CD14-positive monocyte (primary cell): ENCODE measurements at regions not wholly inside any gene's neighbourhood (a gene's known extent, or its start where the extent isn't known, plus 50 kb on each side); places are given as distances from the start of the nearest gene placed in this dataset.

Experiments used
- DNase-seq, 3 donors: peaks; one replicate each; pipeline ENCODE4 v3.0.0-alpha.2; 2011 to 2022
- H2AFZ ChIP-seq: 2 replicates; pipeline ENCODE4 v1.6.0; 2012; ENCODE audit warnings: mild to moderate bottlenecking, low read depth, low read length, inconsistent platforms; ENCODE audit not compliant: insufficient read depth, poor library complexity, severe bottlenecking
- H3K27ac ChIP-seq, 2 donors: 1 replicate in 1 of 2; 2 replicates in 1 of 2; pipeline ENCODE4 v1.5.1; 2012 to 2013; ENCODE audit warnings: low read length in 2 of 2, control low read depth in 1 of 2, inconsistent platforms in 1 of 2, low read depth in 1 of 2, mild to moderate bottlenecking in 1 of 2
- H3K27me3 ChIP-seq, 2 donors: one replicate each; pipeline versions ENCODE4 v1.6.0 to v1.6.1; 2011 to 2013; ENCODE audit warnings: low read length in 2 of 2; ENCODE audit not compliant: control insufficient read depth in 2 of 2, insufficient read depth in 2 of 2
- H3K36me3 ChIP-seq, 2 donors: replicated peaks in 1 of 2; 1 replicate in 1 of 2; 2 replicates in 1 of 2; pipeline versions ENCODE4 v1.5.1 to v1.6.1; 2012 to 2013; ENCODE audit warnings: low read length in 2 of 2, control low read depth in 1 of 2, inconsistent platforms in 1 of 2, mild to moderate bottlenecking in 1 of 2; ENCODE audit not compliant: insufficient read depth in 2 of 2, control insufficient read depth in 1 of 2
- H3K4me1 ChIP-seq, 2 donors: 1 replicate in 1 of 2; 2 replicates in 1 of 2; pipeline versions ENCODE4 v1.5.1 to v1.6.1; 2012 to 2013; ENCODE audit warnings: low read length in 2 of 2, control low read depth in 1 of 2, inconsistent platforms in 1 of 2, mild to moderate bottlenecking in 1 of 2, moderate library complexity in 1 of 2; ENCODE audit not compliant: insufficient read depth in 2 of 2, control insufficient read depth in 1 of 2
- H3K4me2 ChIP-seq: replicated peaks from 2 replicates; pipeline ENCODE3; 2012; ENCODE audit warnings: low read length, moderate library complexity, mild to moderate bottlenecking; ENCODE audit not compliant: poor library complexity, severe bottlenecking; ENCODE audit errors: extremely low read depth
- H3K4me3 ChIP-seq, 3 experiments: fragments of 200-600 bp in 1 of 3; sonication (generic) in 1 of 3; replicated peaks in 1 of 3; 1 replicate in 2 of 3; 2 replicates in 1 of 3; pipeline ENCODE4 v1.5.1; 2011 to 2013; ENCODE audit warnings: low read length in 3 of 3, mild to moderate bottlenecking in 3 of 3, control low read depth in 2 of 3, low read depth in 2 of 3, inconsistent platforms in 1 of 3, moderate library complexity in 1 of 3
- H3K79me2 ChIP-seq: 2 replicates; pipeline ENCODE4 v1.6.0; 2012; ENCODE audit warnings: mild to moderate bottlenecking, control low read depth, inconsistent platforms, low read length, moderate library complexity; ENCODE audit not compliant: insufficient read depth
- H3K9ac ChIP-seq: 2 replicates; pipeline ENCODE4 v1.6.0; 2017; ENCODE audit warnings: low read length, mild to moderate bottlenecking; ENCODE audit not compliant: insufficient read depth, poor library complexity, severe bottlenecking
- H3K9me3 ChIP-seq, 2 donors: replicated peaks in 1 of 2; 1 replicate in 1 of 2; 2 replicates in 1 of 2; pipeline versions ENCODE4 v1.5.1 to v1.6.1; 2012 to 2013; ENCODE audit warnings: low read length in 2 of 2, control low read depth in 1 of 2; ENCODE audit not compliant: control insufficient read depth in 1 of 2, insufficient read depth in 1 of 2
- H4K20me1 ChIP-seq: 2 replicates; pipeline ENCODE4 v1.6.0; 2012; ENCODE audit warnings: mild to moderate bottlenecking, low read length, control low read depth, moderate library complexity; ENCODE audit not compliant: insufficient read depth
- H3K27ac Mint-ChIP-seq, 7 donors: one replicate each; pipeline ENCODE4 v1.8.0; 2020; ENCODE audit warnings: mild to moderate bottlenecking in 7 of 7, mixed read lengths in 7 of 7, moderate library complexity in 6 of 7, inconsistent platforms in 2 of 7
- H3K27me3 Mint-ChIP-seq, 3 donors: one replicate each; pipeline ENCODE4 v1.8.0; 2021 to 2022; ENCODE audit warnings: low read depth in 3 of 3, mild to moderate bottlenecking in 3 of 3, mixed read lengths in 3 of 3, moderate library complexity in 3 of 3, inconsistent platforms in 1 of 3
- H3K36me3 Mint-ChIP-seq, 2 donors: one replicate each; pipeline ENCODE4 v1.8.0; 2020; ENCODE audit warnings: mixed read lengths in 2 of 2, inconsistent platforms in 1 of 2, mild to moderate bottlenecking in 1 of 2
- H3K4me1 Mint-ChIP-seq: one replicate; pipeline ENCODE4 v1.8.0; 2020; ENCODE audit warnings: mild to moderate bottlenecking, mixed read lengths
- H3K4me3 Mint-ChIP-seq, 2 donors: one replicate each; pipeline ENCODE4 v1.8.0; 2020; ENCODE audit warnings: mild to moderate bottlenecking in 2 of 2, mixed read lengths in 2 of 2, moderate library complexity in 1 of 2
- H3K9me3 Mint-ChIP-seq, 7 donors: one replicate each; pipeline ENCODE4 v1.8.0; 2020 to 2022; ENCODE audit warnings: mixed read lengths in 7 of 7, mild to moderate bottlenecking in 6 of 7, moderate library complexity in 6 of 7, inconsistent platforms in 2 of 7
- CTCF ChIP-seq: fragments of 200-600 bp; IDR thresholded peaks from one replicate; pipeline ENCODE4 v1.8.0; 2022; ENCODE audit warnings: antibody characterized with exemption, mild to moderate bottlenecking
- WGBS: methylation state at CpG from one replicate; pipeline ENCODE4 v1.1.5; 2013; ENCODE audit warnings: missing lambda C conversion rate; ENCODE audit not compliant: insufficient coverage; 5-methylcytosine and 5-hydroxymethylcytosine counted together
- intact Hi-C, 2 donors: fragments of 100-400 bp; cut with micrococcal nuclease; formaldehyde crosslinking; loops; one replicate each; pipeline versions ENCODE4 v1.15.0 to v1.15.1; 2023

- no peak for TF ChIP-seq CTCF
- no CpG with 5 or more reads among the region's 2 CpGs for WGBS
- no peaks in the 10 kb centered on the region for H3K36me3 Mint-ChIP-seq
Observed at GRCh38 chr6:112459758-112460304, 112.7 kb downstream of the RFPL4B start.

GRCh38 chr6:112464901-112465665 is 118.0 kb downstream of the RFPL4B start:
- H3K4me2 ChIP-seq = no peak overlapping the region
- no peak overlapping the region for H2AFZ ChIP-seq
- no peak for TF ChIP-seq CTCF
- WGBS = 87% methylated on average over 6 of the region's 8 CpGs
- H3K4me3 Mint-ChIP-seq = no peak overlapping the region
- no peak overlapping the region for H3K9ac ChIP-seq
- H3K36me3 ChIP-seq = no peaks in the 10 kb centered on the region
- no peaks in the 10 kb centered on the region for H3K9me3 ChIP-seq
- no peaks in the 10 kb centered on the region for H3K36me3 Mint-ChIP-seq
- no peak for DNase-seq
- no peaks in the 10 kb centered on the region for H3K27me3 Mint-ChIP-seq
- no peak overlapping the region for H3K27ac Mint-ChIP-seq
- H3K4me3 ChIP-seq = no peak overlapping the region
- H3K79me2 ChIP-seq = no peaks in the 10 kb centered on the region
- H3K9me3 Mint-ChIP-seq = peaks cover 0 to 3% (median 2%) of the 10 kb centered on the region in 7 donors
- no peak overlapping the region for H3K27ac ChIP-seq
- no peaks in the 10 kb centered on the region for H3K4me1 Mint-ChIP-seq
- no peaks in the 10 kb centered on the region for H4K20me1 ChIP-seq
- no peaks in the 10 kb centered on the region for H3K4me1 ChIP-seq
- H3K27me3 ChIP-seq = no peaks in the 10 kb centered on the region
- intact Hi-C loops = no loop called here

More at GRCh38 chr6:112459758-112460304, 112.7 kb downstream of the RFPL4B start:
- Histone ChIP-seq H2AFZ (no peak overlapping the region), H3K4me1 (no peaks in the 10 kb centered on the region), H3K4me2 (no peak overlapping the region), H3K4me3 (no peak overlapping the region), H3K79me2 (no peaks in the 10 kb centered on the region), H4K20me1 (no peaks in the 10 kb centered on the region), H3K27ac (no peak overlapping the region), H3K36me3 (no peaks in the 10 kb centered on the region), H3K27me3 (no peaks in the 10 kb centered on the region), H3K9me3 (no peaks in the 10 kb centered on the region), H3K9ac (no peak overlapping the region)
- Mint-ChIP-seq H3K9me3 (peaks cover 0 to 3% (median 2%) of the 10 kb centered on the region in 7 donors), H3K4me1 (no peaks in the 10 kb centered on the region), H3K27me3 (no peaks in the 10 kb centered on the region), H3K4me3 (no peak overlapping the region), H3K27ac (no peak overlapping the region)
- intact Hi-C loops = no loop called here
- DNase-seq = no peak
